Loucy (cell line): ENCODE measurements at regions not wholly inside any gene's neighbourhood (a gene's known extent, or its start where the extent isn't known, plus 50 kb on each side); places are given as distances from the start of the nearest gene placed in this dataset.

ENCODE experiments used
- H2AFZ ChIP-seq: fragments of 200-600 bp; sonication (generic); 2 replicates; pipeline ENCODE4 v1.6.0; 2016; ENCODE audit warnings: antibody characterized with exemption, mild to moderate bottlenecking, low read length, moderate library complexity
- H3F3A ChIP-seq: fragments of 200-600 bp; 2 replicates; pipeline ENCODE4 v1.6.0; 2016; ENCODE audit warnings: antibody characterized with exemption, low read depth, mild to moderate bottlenecking
- H3K27me3 ChIP-seq: fragments of 200-600 bp; sonication (generic); 2 replicates; pipeline ENCODE4 v1.6.1; 2014; ENCODE audit warnings: low read length, mild to moderate bottlenecking; ENCODE audit not compliant: insufficient read depth, poor library complexity, severe bottlenecking
- H3K36me3 ChIP-seq: fragments of 200-600 bp; sonication (generic); 2 replicates; pipeline ENCODE4 v1.6.1; 2016; ENCODE audit warnings: low read length; ENCODE audit not compliant: insufficient read depth
- H3K4me1 ChIP-seq: fragments of 200-600 bp; sonication (generic); 2 replicates; pipeline ENCODE4 v1.5.1; 2014; ENCODE audit warnings: low read length, mild to moderate bottlenecking; ENCODE audit not compliant: insufficient read depth, poor library complexity, severe bottlenecking
- H3K4me2 ChIP-seq: fragments of 200-600 bp; sonication (generic); 2 replicates; pipeline ENCODE4 v1.6.0; 2014; ENCODE audit warnings: antibody characterized with exemption, low read length, low read depth, mild to moderate bottlenecking; ENCODE audit not compliant: poor library complexity, severe bottlenecking
- H3K4me3 ChIP-seq: fragments of 200-600 bp; sonication (generic); 2 replicates; pipeline ENCODE4 v1.5.1; 2014; ENCODE audit warnings: low read length, mild to moderate bottlenecking, mixed read lengths; ENCODE audit not compliant: poor library complexity, severe bottlenecking
- H3K79me2 ChIP-seq: fragments of 200-600 bp; sonication (generic); 2 replicates; pipeline ENCODE4 v1.6.1; 2014; ENCODE audit warnings: low read length; ENCODE audit not compliant: insufficient read depth
- H3K9ac ChIP-seq: fragments of 200-600 bp; sonication (generic); 2 replicates; pipeline ENCODE4 v1.6.0; 2014; ENCODE audit warnings: mild to moderate bottlenecking, low read depth, low read length, moderate library complexity; ENCODE audit not compliant: poor library complexity, severe bottlenecking
- H3K9me2 ChIP-seq: fragments of 200-600 bp; sonication (generic); replicated peaks from 2 replicates; pipeline ENCODE4 v1.6.1; 2016; ENCODE audit warnings: low read depth, low read length, mixed read lengths
- H3K9me3 ChIP-seq: fragments of 200-600 bp; sonication (generic); 2 replicates; pipeline ENCODE4 v1.6.1; 2014; ENCODE audit warnings: mild to moderate bottlenecking, antibody characterized with exemption, low read length, low read depth; ENCODE audit not compliant: insufficient read depth
- H4K20me1 ChIP-seq: fragments of 200-600 bp; sonication (generic); 2 replicates; pipeline ENCODE4 v1.6.0; 2014; ENCODE audit warnings: antibody characterized with exemption, low read length, mild to moderate bottlenecking; ENCODE audit not compliant: insufficient read depth, poor library complexity, severe bottlenecking
- EZH2phosphoT487 ChIP-seq: fragments of 200-600 bp; IDR thresholded peaks from 2 replicates; pipeline ENCODE4 v1.6.1; 2018; ENCODE audit warnings: antibody characterized with exemption, mild to moderate bottlenecking, moderate library complexity, borderline replicate concordance
- TF ChIP-seq, protein P1 (sequence below): fragments of 200-600 bp; sonication (generic); conservative IDR thresholded peaks from 2 replicates; pipeline ENCODE4 v1.5.1; 2014; ENCODE audit warnings: mild to moderate bottlenecking, antibody characterized with exemption, low read length

DNA sequence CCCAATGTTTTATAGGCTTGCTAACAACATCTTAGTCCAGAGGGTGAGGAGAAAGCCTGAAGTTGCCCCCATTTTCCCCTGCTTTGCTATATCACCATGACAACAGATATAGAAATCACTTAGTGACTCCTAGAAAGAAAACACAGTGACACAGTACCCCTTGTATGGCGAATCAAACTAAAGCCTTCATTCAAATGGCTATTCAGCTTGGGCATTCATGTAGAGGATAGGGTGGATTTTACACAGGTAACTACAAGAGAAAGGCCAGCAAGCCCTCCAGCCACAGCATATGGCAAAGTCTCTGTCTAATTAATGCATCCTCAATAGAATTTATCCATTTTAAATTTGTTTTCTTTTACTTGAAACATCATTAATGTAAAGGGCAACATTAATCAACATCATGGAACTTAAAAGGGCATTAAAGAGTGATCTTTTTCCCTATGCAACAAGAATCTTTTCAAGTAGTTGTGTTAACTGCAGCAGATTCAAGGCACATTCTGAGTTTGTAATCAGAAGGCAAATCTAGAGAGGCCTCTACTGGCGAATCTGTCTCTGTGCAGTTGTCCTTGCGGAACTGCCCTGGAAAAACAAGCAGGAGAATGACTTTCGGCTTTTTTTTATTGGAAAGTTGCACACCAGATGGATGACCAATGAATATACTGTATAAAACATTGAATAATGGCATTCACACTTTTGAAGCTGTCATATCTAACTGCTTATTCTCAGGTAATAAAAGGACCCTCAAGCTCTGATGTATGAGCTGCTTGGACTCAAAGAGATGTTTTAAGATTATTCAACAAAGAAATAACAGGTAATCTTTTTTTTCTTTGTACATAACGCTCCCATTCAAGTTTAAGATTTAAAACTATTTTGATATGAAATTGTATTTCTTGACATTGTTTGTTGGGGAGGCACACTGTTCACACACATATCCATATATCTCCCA, 621.7 kb upstream of the AGTR1 start:
- H3K4me1 ChIP-seq = peaks cover 3% of the 10 kb centered on the region
- no peaks in the 10 kb centered on the region for H3K36me3 ChIP-seq
- TF ChIP-seq EZH2phosphoT487 = no peak
- TF ChIP-seq, protein P1, sequence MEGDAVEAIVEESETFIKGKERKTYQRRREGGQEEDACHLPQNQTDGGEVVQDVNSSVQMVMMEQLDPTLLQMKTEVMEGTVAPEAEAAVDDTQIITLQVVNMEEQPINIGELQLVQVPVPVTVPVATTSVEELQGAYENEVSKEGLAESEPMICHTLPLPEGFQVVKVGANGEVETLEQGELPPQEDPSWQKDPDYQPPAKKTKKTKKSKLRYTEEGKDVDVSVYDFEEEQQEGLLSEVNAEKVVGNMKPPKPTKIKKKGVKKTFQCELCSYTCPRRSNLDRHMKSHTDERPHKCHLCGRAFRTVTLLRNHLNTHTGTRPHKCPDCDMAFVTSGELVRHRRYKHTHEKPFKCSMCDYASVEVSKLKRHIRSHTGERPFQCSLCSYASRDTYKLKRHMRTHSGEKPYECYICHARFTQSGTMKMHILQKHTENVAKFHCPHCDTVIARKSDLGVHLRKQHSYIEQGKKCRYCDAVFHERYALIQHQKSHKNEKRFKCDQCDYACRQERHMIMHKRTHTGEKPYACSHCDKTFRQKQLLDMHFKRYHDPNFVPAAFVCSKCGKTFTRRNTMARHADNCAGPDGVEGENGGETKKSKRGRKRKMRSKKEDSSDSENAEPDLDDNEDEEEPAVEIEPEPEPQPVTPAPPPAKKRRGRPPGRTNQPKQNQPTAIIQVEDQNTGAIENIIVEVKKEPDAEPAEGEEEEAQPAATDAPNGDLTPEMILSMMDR = peak; percentile 77
- no peaks in the 10 kb centered on the region for H3K79me2 ChIP-seq
- no peaks in the 10 kb centered on the region for H3K27me3 ChIP-seq
- H3K4me2 ChIP-seq = no peak overlapping the region
- H3F3A ChIP-seq = no peaks in the 10 kb centered on the region
- H3K4me3 ChIP-seq = no peak overlapping the region
- H3K9me2 ChIP-seq = no peaks in the 10 kb centered on the region
- no peak overlapping the region for H3K9ac ChIP-seq
- H3K9me3 ChIP-seq = no peaks in the 10 kb centered on the region
- no peak overlapping the region for H2AFZ ChIP-seq
- no peaks in the 10 kb centered on the region for H4K20me1 ChIP-seq

DNA sequence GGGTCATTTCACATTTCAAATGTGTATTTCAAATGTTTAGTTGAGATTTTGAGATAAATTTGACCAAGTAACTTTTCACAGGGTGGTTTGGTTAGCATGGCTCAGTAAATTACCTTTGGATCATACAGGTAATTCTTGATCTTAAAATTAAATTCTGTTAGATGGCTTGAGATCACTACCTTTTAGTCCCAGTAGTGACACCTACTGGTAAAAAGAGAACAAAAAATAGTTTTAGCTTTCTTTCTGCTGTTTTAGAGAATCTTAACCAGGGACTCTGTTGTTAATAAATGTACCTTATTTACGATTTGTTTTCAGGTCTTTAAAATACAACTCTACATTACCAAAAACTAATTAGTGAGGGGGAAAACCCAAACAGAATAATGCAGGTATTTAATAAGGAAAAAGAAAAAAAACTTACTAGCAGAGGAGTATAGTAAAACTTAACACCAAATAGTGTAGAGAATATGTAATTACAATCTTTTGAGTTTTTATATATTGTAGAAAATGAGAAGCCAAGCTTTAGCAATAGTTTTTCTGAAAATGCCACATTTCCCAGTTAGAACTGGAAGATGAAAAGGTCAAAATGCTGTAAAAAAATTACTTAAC, 620.3 kb upstream of the AGTR1 start:
- H3K4me2 ChIP-seq = no peak overlapping the region
- no peak overlapping the region for H3K9ac ChIP-seq
- H3K4me3 ChIP-seq = no peak overlapping the region
- H3K27me3 ChIP-seq = no peaks in the 10 kb centered on the region
- no peaks in the 10 kb centered on the region for H3F3A ChIP-seq
- H3K4me1 ChIP-seq = peaks cover 3% of the 10 kb centered on the region
- H3K79me2 ChIP-seq = no peaks in the 10 kb centered on the region
- no peaks in the 10 kb centered on the region for H3K9me2 ChIP-seq
- no peaks in the 10 kb centered on the region for H3K36me3 ChIP-seq
- TF ChIP-seq, protein P1 = peak; percentile 77
- TF ChIP-seq EZH2phosphoT487 = no peak
- H4K20me1 ChIP-seq = no peaks in the 10 kb centered on the region
- no peaks in the 10 kb centered on the region for H3K9me3 ChIP-seq
- no peak overlapping the region for H2AFZ ChIP-seq

DNA sequence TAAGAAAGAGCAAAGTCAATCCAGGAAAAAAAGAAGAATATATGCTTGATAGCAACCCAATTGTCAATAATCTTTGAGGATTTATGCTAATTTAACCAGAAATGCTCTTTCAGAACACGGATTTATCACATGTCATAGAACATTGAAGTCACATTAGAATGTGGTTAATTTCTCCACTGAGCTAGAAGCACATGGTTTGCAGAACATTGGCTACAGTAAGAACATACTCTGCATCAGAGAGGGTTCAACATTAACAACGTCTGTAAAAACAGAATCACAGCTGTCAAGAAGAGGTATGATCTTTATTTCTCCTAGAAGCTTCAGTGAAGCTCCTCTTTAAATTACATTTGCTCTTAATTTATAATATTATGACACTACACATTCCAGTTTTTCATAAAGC, 619.7 kb upstream of the AGTR1 start:
- Histone ChIP-seq H3K36me3 (no peaks in the 10 kb centered on the region), H3F3A (no peaks in the 10 kb centered on the region), H3K4me2 (no peak overlapping the region), H3K27me3 (no peaks in the 10 kb centered on the region), H3K4me1 (peaks cover 3% of the 10 kb centered on the region), H2AFZ (peak overlapping the region; percentile 11; the same call in 1 of the 2 replicates), H3K4me3 (no peak overlapping the region), H4K20me1 (no peaks in the 10 kb centered on the region), H3K79me2 (no peaks in the 10 kb centered on the region), H3K9me3 (no peaks in the 10 kb centered on the region), H3K9ac (no peak overlapping the region), H3K9me2 (no peaks in the 10 kb centered on the region)
- TF ChIP-seq EZH2phosphoT487 = no peak
- TF ChIP-seq, protein P1 = no peak
